ENCODE measurements at regions not wholly inside any gene's neighbourhood (a gene's known extent, or its start where the extent isn't known, plus 50 kb on each side); places are given as distances from the start of the nearest gene placed in this dataset.
"Not testable (repeated sequence)": the region's sequence is repeated elsewhere in the genome, so short reads cannot be mapped to it uniquely, and the experiment has no call there.

GRCh38 chr6:148629181-148629580 lies 117.6 kb upstream of the UST start:
- H3K36me3 ChIP-seq (ENCODE audit: insufficient read depth, low read length), result no peaks in the 10 kb centered on the region
- no peak overlapping the region for H3K27ac ChIP-seq (ENCODE audit: low read depth, low read length)
- no peaks in the 10 kb centered on the region for H3K27me3 ChIP-seq (ENCODE audit: insufficient read depth, low read length)
- H2AFZ ChIP-seq (ENCODE audit: low read length, unreplicated experiment), result peak overlapping the region; percentile 50
- H3K4me1 ChIP-seq (ENCODE audit: control insufficient read depth, insufficient read depth, low read length, unreplicated experiment), result peaks cover 14% of the 10 kb centered on the region
- no peaks in the 10 kb centered on the region for H3K79me2 ChIP-seq (ENCODE audit: control insufficient read depth, insufficient read depth, low read length, unreplicated experiment)
- H3K4me3 ChIP-seq (ENCODE audit: low read depth, low read length), result peak overlapping the region; percentile 21; the same call in 1 of the 2 replicates

- Histone ChIP-seq H3K4me3 (ENCODE audit: low read depth, low read length) (peak overlapping the region; percentile 21; the same call in 1 of the 2 replicates), H3K27me3 (ENCODE audit: insufficient read depth, low read length) (no peaks in the 10 kb centered on the region), H3K4me1 (ENCODE audit: control insufficient read depth, insufficient read depth, low read length, unreplicated experiment) (peaks cover 12% of the 10 kb centered on the region), H3K79me2 (ENCODE audit: control insufficient read depth, insufficient read depth, low read length, unreplicated experiment) (no peaks in the 10 kb centered on the region), H2AFZ (ENCODE audit: low read length, unreplicated experiment) (peak overlapping the region; percentile 50), H3K27ac (ENCODE audit: low read depth, low read length) (no peak overlapping the region), H3K36me3 (ENCODE audit: insufficient read depth, low read length) (no peaks in the 10 kb centered on the region)
These were observed 117.0 kb upstream of the UST start for GRCh38 chr6:148629592-148630465.

DNA sequence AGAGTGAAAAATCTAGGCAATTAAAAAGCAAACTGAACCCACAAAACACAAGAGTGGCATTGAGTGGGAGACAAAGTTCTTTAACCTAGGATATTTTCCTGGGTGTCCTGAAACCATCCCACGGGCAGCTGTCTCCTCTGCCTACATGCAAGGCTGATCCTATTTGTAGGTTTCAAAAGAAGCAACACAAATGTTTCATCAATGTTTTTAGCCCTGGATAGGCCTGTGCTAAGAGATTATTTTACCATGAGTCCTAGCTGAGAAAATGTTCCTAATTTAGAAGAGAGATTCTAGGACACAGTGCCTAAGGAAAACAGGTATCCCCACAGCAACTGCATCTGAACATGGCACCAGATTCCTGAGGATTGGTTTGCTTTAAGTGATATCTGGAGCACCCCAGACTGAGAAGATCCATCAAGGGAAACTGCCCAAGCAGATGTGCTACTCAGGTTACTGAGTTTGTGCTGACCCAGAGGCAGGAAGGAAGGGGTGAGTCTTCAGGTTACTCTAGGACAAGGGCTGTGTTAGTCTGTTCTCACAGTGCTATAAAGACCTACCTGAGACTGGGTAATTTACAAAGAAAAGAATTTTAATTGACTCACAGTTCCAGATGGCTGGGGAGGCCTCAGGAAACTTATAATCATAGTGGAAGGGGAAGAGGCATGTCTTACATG lies 111.6 kb upstream of the UST start:
- H3K27ac ChIP-seq (ENCODE audit: low read depth, low read length), result no peak overlapping the region
- H2AFZ ChIP-seq (ENCODE audit: low read length, unreplicated experiment), result no peak overlapping the region
- no peak overlapping the region for H3K4me3 ChIP-seq (ENCODE audit: low read depth, low read length)
- H3K79me2 ChIP-seq (ENCODE audit: control insufficient read depth, insufficient read depth, low read length, unreplicated experiment), result no peaks in the 10 kb centered on the region
- H3K27me3 ChIP-seq (ENCODE audit: insufficient read depth, low read length), result no peaks in the 10 kb centered on the region
- H3K36me3 ChIP-seq (ENCODE audit: insufficient read depth, low read length), result no peaks in the 10 kb centered on the region
- H3K4me1 ChIP-seq (ENCODE audit: control insufficient read depth, insufficient read depth, low read length, unreplicated experiment), result no peaks in the 10 kb centered on the region

DNA sequence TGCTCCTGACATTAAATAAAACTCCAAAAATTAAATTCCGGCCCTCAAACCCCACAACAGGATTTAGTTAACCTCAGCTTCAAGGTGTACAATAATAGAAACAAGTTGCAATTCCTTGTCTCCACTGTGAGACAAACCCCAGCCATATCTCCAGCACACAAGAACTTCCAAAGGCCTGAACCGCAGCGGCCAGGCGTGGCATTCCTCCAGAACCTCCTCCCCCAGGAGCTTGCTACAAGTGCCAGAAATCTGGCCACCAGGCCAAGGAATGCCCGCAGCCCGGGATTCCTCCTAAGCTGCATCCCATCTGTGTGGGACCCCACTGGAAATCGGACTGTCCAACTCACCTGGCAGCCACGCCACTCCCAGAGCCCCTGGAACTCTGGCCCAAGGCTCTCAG lies 105.0 kb upstream of the UST start:
- H2AFZ ChIP-seq (ENCODE audit: low read length, unreplicated experiment); H3K36me3 ChIP-seq (ENCODE audit: insufficient read depth, low read length); H3K4me1 ChIP-seq (ENCODE audit: control insufficient read depth, insufficient read depth, low read length, unreplicated experiment); H3K27me3 ChIP-seq (ENCODE audit: insufficient read depth, low read length); H3K4me3 ChIP-seq (ENCODE audit: low read depth, low read length); H3K79me2 ChIP-seq (ENCODE audit: control insufficient read depth, insufficient read depth, low read length, unreplicated experiment); H3K27ac ChIP-seq (ENCODE audit: low read depth, low read length): not testable (repeated sequence)

- H3K27ac ChIP-seq (ENCODE audit: low read depth, low read length); H3K27me3 ChIP-seq (ENCODE audit: insufficient read depth, low read length); H3K79me2 ChIP-seq (ENCODE audit: control insufficient read depth, insufficient read depth, low read length, unreplicated experiment); H2AFZ ChIP-seq (ENCODE audit: low read length, unreplicated experiment); H3K4me3 ChIP-seq (ENCODE audit: low read depth, low read length); H3K36me3 ChIP-seq (ENCODE audit: insufficient read depth, low read length); H3K4me1 ChIP-seq (ENCODE audit: control insufficient read depth, insufficient read depth, low read length, unreplicated experiment): not testable (repeated sequence)
These were observed 103.6 kb upstream of the UST start for GRCh38 chr6:148643208-148643607.

DNA sequence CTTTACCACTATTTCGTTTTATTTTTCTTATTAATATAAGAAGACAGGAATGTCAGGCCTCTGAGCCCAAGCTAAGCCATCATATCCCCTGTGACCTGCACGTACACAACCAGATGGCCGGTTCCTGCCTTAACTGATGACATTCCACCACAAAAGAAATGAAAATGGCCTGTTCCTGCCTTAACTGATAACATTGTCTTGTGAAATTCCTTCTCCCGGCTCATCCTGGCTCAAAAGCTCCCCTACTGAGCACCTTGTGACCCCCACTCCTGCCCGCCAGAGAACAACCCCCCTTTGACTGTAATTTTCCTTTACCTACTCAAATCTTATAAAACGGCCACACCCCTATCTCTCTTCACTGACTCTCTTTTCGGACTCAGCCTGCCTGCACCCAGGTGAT lies 101.8 kb upstream of the UST start:
- not testable (repeated sequence) for H3K79me2 ChIP-seq (ENCODE audit: control insufficient read depth, insufficient read depth, low read length, unreplicated experiment); H2AFZ ChIP-seq (ENCODE audit: low read length, unreplicated experiment); H3K4me1 ChIP-seq (ENCODE audit: control insufficient read depth, insufficient read depth, low read length, unreplicated experiment); H3K4me3 ChIP-seq (ENCODE audit: low read depth, low read length); H3K27me3 ChIP-seq (ENCODE audit: insufficient read depth, low read length); H3K36me3 ChIP-seq (ENCODE audit: insufficient read depth, low read length); H3K27ac ChIP-seq (ENCODE audit: low read depth, low read length)

- H3K27ac ChIP-seq (ENCODE audit: low read depth, low read length), result no peak overlapping the region
- no peaks in the 10 kb centered on the region for H3K4me1 ChIP-seq (ENCODE audit: control insufficient read depth, insufficient read depth, low read length, unreplicated experiment)
- H3K27me3 ChIP-seq (ENCODE audit: insufficient read depth, low read length), result 0 out of 2 replicates have a peak, but pooled peaks cover 3% of the 10 kb centered on the region
- H3K36me3 ChIP-seq (ENCODE audit: insufficient read depth, low read length), result no peaks in the 10 kb centered on the region
- H3K79me2 ChIP-seq (ENCODE audit: control insufficient read depth, insufficient read depth, low read length, unreplicated experiment), result no peaks in the 10 kb centered on the region
- H3K4me3 ChIP-seq (ENCODE audit: low read depth, low read length), result no peak overlapping the region
- no peak overlapping the region for H2AFZ ChIP-seq (ENCODE audit: low read length, unreplicated experiment)
These were observed 97.9 kb upstream of the UST start for GRCh38 chr6:148648754-148649453.

DNA sequence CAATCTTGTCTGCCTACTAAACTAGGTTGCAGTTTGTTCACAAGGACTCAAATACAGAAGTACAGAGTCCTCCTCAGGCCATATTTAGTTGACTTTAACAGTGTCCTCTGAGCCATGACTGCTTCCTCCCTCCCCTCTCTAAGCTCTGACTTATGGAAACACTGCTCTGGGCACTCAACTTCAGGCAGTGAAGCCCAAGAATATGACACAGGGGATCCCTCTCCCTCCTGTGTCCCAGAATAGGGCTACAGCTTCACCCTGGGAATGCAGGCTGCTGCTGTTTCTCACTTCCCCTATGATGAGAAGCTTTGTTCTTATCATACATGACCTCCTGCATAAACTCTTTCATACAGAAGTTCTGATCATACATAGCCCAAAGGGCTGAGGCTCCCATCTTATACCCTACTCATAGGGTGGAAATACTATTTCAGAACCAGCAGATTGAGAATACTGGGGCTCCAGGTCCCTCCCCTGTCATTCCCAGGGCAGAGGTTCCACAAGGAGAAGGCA lies 97.3 kb upstream of the UST start:
- 0 out of 2 replicates have a peak, but pooled peaks cover 3% of the 10 kb centered on the region for H3K27me3 ChIP-seq (ENCODE audit: insufficient read depth, low read length)
- H2AFZ ChIP-seq (ENCODE audit: low read length, unreplicated experiment), result no peak overlapping the region
- H3K36me3 ChIP-seq (ENCODE audit: insufficient read depth, low read length), result no peaks in the 10 kb centered on the region
- no peak overlapping the region for H3K27ac ChIP-seq (ENCODE audit: low read depth, low read length)
- no peaks in the 10 kb centered on the region for H3K4me1 ChIP-seq (ENCODE audit: control insufficient read depth, insufficient read depth, low read length, unreplicated experiment)
- no peak overlapping the region for H3K4me3 ChIP-seq (ENCODE audit: low read depth, low read length)
- H3K79me2 ChIP-seq (ENCODE audit: control insufficient read depth, insufficient read depth, low read length, unreplicated experiment), result no peaks in the 10 kb centered on the region

- H3K4me1 ChIP-seq (ENCODE audit: control insufficient read depth, insufficient read depth, low read length, unreplicated experiment), result no peaks in the 10 kb centered on the region
- H3K27me3 ChIP-seq (ENCODE audit: insufficient read depth, low read length), result 0 out of 2 replicates have a peak, but pooled peaks cover 3% of the 10 kb centered on the region
- H2AFZ ChIP-seq (ENCODE audit: low read length, unreplicated experiment), result no peak overlapping the region
- no peak overlapping the region for H3K4me3 ChIP-seq (ENCODE audit: low read depth, low read length)
- H3K27ac ChIP-seq (ENCODE audit: low read depth, low read length), result no peak overlapping the region
- H3K36me3 ChIP-seq (ENCODE audit: insufficient read depth, low read length), result no peaks in the 10 kb centered on the region
- no peaks in the 10 kb centered on the region for H3K79me2 ChIP-seq (ENCODE audit: control insufficient read depth, insufficient read depth, low read length, unreplicated experiment)
These were observed 95.8 kb upstream of the UST start for GRCh38 chr6:148650941-148651505.

- Histone ChIP-seq H3K79me2 (ENCODE audit: control insufficient read depth, insufficient read depth, low read length, unreplicated experiment) (no peaks in the 10 kb centered on the region), H3K4me3 (ENCODE audit: low read depth, low read length) (no peak overlapping the region), H3K27me3 (ENCODE audit: insufficient read depth, low read length) (0 out of 2 replicates have a peak, but pooled peaks cover 3% of the 10 kb centered on the region), H2AFZ (ENCODE audit: low read length, unreplicated experiment) (no peak overlapping the region), H3K36me3 (ENCODE audit: insufficient read depth, low read length) (no peaks in the 10 kb centered on the region), H3K27ac (ENCODE audit: low read depth, low read length) (no peak overlapping the region), H3K4me1 (ENCODE audit: control insufficient read depth, insufficient read depth, low read length, unreplicated experiment) (no peaks in the 10 kb centered on the region)
These were observed 94.6 kb upstream of the UST start for GRCh38 chr6:148652205-148652604.

All from ACC112 (cell line).